Caco-2 (cell line): ENCODE measurements at regions not wholly inside any gene's neighbourhood (a gene's known extent, or its start where the extent isn't known, plus 50 kb on each side); places are given as distances from the start of the nearest gene placed in this dataset.

Experiments used
- BruUV-seq: library from RNA; stranded (reverse); fragments of 400-500 nt; replicated peaks from 2 replicates; lab custom pipeline; 2021; lab: Mats Ljungman, UMichigan
- CTCF ChIA-PET: fragments of 300-600 bp; sonication (Branson Sonifier 250); formaldehyde crosslinking; loops from one replicate; lab custom pipeline; 2022; ENCODE audit warnings: antibody characterized with exemption; lab: Charles Lee
- POLR2A ChIA-PET: fragments of 300-600 bp; sonication (Branson Sonifier 250); formaldehyde crosslinking; loops from one replicate; lab custom pipeline; 2022; ENCODE audit warnings: antibody characterized with exemption; lab: Charles Lee
- DNase-seq, 2 experiments: peaks; one replicate each; pipeline versions ENCODE4 v3.0.0 to v3.0.0-alpha.2; 2020 to 2022
- H3K27me3 ChIP-seq: replicated peaks from 2 replicates; pipeline ENCODE4 v1.6.0; 2011; ENCODE audit warnings: low read length; ENCODE audit not compliant: control insufficient read depth, insufficient read depth
- H3K36me3 ChIP-seq: 2 replicates; pipeline ENCODE4 v1.5.1; 2011; ENCODE audit warnings: low read length; ENCODE audit not compliant: control insufficient read depth, insufficient read depth
- H3K4me1 ChIP-seq: fragments of 250-450 bp; sonication (Bioruptor Pico); 2 replicates; pipeline ENCODE4 v1.5.1; 2020; ENCODE audit warnings: mild to moderate bottlenecking
- H3K4me3 ChIP-seq: 2 replicates; pipeline ENCODE4 v1.5.1; 2011; ENCODE audit warnings: low read depth, mild to moderate bottlenecking, control low read depth, low read length
- H3K9me3 ChIP-seq: fragments of 250-450 bp; sonication (Bioruptor Pico); 2 replicates; pipeline ENCODE4 v1.5.1; 2020; ENCODE audit warnings: mild to moderate bottlenecking, moderate library complexity
- H3K27ac Mint-ChIP-seq: one replicate; pipeline ENCODE4 v1.8.0; 2022; ENCODE audit warnings: mixed read lengths; ENCODE audit not compliant: unreplicated experiment
- H3K27me3 Mint-ChIP-seq: one replicate; pipeline ENCODE4 v1.8.0; 2022; ENCODE audit warnings: mixed read lengths; ENCODE audit not compliant: insufficient read depth, unreplicated experiment
- H3K36me3 Mint-ChIP-seq: one replicate; pipeline ENCODE4 v1.8.0; 2022; ENCODE audit warnings: mild to moderate bottlenecking, mixed read lengths; ENCODE audit not compliant: insufficient read depth, unreplicated experiment
- H3K4me1 Mint-ChIP-seq: one replicate; pipeline ENCODE4 v1.8.0; 2022; ENCODE audit warnings: low read depth, mixed read lengths; ENCODE audit not compliant: unreplicated experiment
- H3K4me3 Mint-ChIP-seq: one replicate; pipeline ENCODE4 v1.8.0; 2022; ENCODE audit warnings: mild to moderate bottlenecking, moderate library complexity, mixed read lengths; ENCODE audit not compliant: unreplicated experiment
- H3K9me3 Mint-ChIP-seq: one replicate; pipeline ENCODE4 v1.8.0; 2022; ENCODE audit warnings: mixed read lengths; ENCODE audit not compliant: unreplicated experiment
- CTCF ChIP-seq, 2 experiments: fragments of 200-600 bp in 1 of 2; IDR thresholded peaks; 1 replicate in 1 of 2; 2 replicates in 1 of 2; pipeline versions ENCODE4 v1.5.1 to v1.8.0; 2011 to 2022; ENCODE audit warnings: antibody characterized with exemption in 1 of 2, control low read depth in 1 of 2, inconsistent platforms in 1 of 2, low read depth in 1 of 2, low read length in 1 of 2, mild to moderate bottlenecking in 1 of 2, moderate library complexity in 1 of 2; ENCODE audit not compliant: insufficient read depth in 1 of 2, severe bottlenecking in 1 of 2, unreplicated experiment in 1 of 2
- intact Hi-C: fragments of 100-400 bp; cut with micrococcal nuclease; formaldehyde crosslinking; loops from one replicate; pipeline ENCODE4 v1.10.0; 2022; ENCODE audit not compliant: unreplicated experiment

DNA sequence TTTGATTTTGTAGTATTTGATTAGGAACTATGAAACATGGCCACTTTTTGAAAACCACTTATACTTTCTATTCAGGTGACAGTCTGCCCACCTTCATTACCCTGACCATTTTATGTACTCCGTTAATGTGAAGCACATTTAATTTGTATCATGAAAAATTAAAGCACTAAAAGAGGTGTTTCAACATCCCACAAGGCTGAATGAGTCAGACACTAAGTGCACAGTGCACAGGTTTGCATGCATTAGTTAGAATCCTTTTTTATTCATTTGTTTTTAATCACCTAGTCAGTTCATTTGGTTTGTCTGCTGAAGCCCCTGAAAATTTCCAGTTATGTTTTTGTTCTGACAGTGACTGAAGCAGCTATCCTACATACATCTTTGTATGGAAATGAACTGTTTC, 271.0 kb downstream of the SLITRK5 start:
- H3K4me3 ChIP-seq = no peak overlapping the region
- no peak for DNase-seq
- Mint-ChIP-seq H3K9me3 (no peaks in the 10 kb centered on the region), H3K4me3 (no peak overlapping the region), H3K27me3 (no peaks in the 10 kb centered on the region), H3K4me1 (no peaks in the 10 kb centered on the region), H3K36me3 (no peaks in the 10 kb centered on the region), H3K27ac (no peak overlapping the region)
- H3K27me3 ChIP-seq = no peaks in the 10 kb centered on the region
- no peak for TF ChIP-seq CTCF (IDR thresholded peaks at IDR 0.05; ENCODE audit: insufficient read depth in 1 of 2, low read depth in 1 of 2, low read length in 1 of 2, severe bottlenecking in 1 of 2, unreplicated experiment in 1 of 2)
- H3K4me1 ChIP-seq = no peaks in the 10 kb centered on the region
- H3K36me3 ChIP-seq = no peaks in the 10 kb centered on the region
- intact Hi-C loops = no loop called here
- ChIA-PET CTCF (no interaction called here), POLR2A (no interaction called here)
- H3K9me3 ChIP-seq = no peaks in the 10 kb centered on the region
- no TSS peak for BruUV-seq

DNA sequence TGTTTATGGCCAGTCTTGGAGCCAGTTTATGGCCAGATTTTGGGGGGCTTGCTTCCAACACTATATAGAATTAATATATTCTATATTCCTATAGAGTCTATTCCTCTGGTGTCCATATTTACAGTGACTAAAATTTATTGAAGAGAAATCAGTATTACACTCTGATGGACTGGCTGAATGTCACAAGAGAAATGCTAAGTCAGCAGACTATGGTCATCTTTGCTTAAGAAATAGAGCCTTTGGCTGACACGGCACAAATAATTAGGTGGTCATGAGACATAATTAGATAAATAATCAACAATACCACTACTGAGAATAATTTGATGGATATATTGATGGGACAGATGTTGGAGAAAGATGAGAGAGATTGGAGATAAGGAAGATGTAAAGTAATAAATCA, 272.9 kb downstream of the SLITRK5 start:
- no peak overlapping the region for H3K27ac Mint-ChIP-seq
- no peaks in the 10 kb centered on the region for H3K27me3 Mint-ChIP-seq
- H3K36me3 Mint-ChIP-seq = no peaks in the 10 kb centered on the region
- TF ChIP-seq CTCF (IDR thresholded peaks at IDR 0.05; ENCODE audit: insufficient read depth in 1 of 2, low read depth in 1 of 2, low read length in 1 of 2, severe bottlenecking in 1 of 2, unreplicated experiment in 1 of 2) = no peak
- intact Hi-C loops = no loop called here
- no peak for DNase-seq
- ChIA-PET CTCF (no interaction called here), POLR2A (no interaction called here)
- H3K9me3 Mint-ChIP-seq = no peaks in the 10 kb centered on the region
- no TSS peak for BruUV-seq
- no peak overlapping the region for H3K4me3 Mint-ChIP-seq
- Histone ChIP-seq H3K27me3 (no peaks in the 10 kb centered on the region), H3K9me3 (no peaks in the 10 kb centered on the region), H3K4me3 (no peak overlapping the region), H3K36me3 (no peaks in the 10 kb centered on the region), H3K4me1 (no peaks in the 10 kb centered on the region)
- H3K4me1 Mint-ChIP-seq = no peaks in the 10 kb centered on the region

- Mint-ChIP-seq H3K27me3 (no peaks in the 10 kb centered on the region), H3K4me3 (no peak overlapping the region), H3K9me3 (no peaks in the 10 kb centered on the region), H3K36me3 (no peaks in the 10 kb centered on the region), H3K27ac (no peak overlapping the region), H3K4me1 (no peaks in the 10 kb centered on the region)
- no TSS peak for BruUV-seq
- Histone ChIP-seq H3K36me3 (no peaks in the 10 kb centered on the region), H3K9me3 (no peaks in the 10 kb centered on the region), H3K4me3 (no peak overlapping the region), H3K27me3 (no peaks in the 10 kb centered on the region), H3K4me1 (no peaks in the 10 kb centered on the region)
- DNase-seq = no peak
- ChIA-PET CTCF (no interaction called here), POLR2A (no interaction called here)
- TF ChIP-seq CTCF (IDR thresholded peaks at IDR 0.05; ENCODE audit: insufficient read depth in 1 of 2, low read depth in 1 of 2, low read length in 1 of 2, severe bottlenecking in 1 of 2, unreplicated experiment in 1 of 2) = no peak
- intact Hi-C loops = no loop called here
Measured at GRCh38 chr13:87952377-87952776, 281.2 kb downstream of the SLITRK5 start.
